Omental fat pad (tissue), 3 donors: ENCODE measurements at regions not wholly inside any gene's neighbourhood (a gene's known extent, or its start where the extent isn't known, plus 50 kb on each side); places are given as distances from the start of the nearest gene placed in this dataset.

ENCODE experiments used
- ATAC-seq: fragments of 150-250 bp; one replicate; pipeline ENCODE4 v1.9.1; 2016; ENCODE audit warnings: mild to moderate bottlenecking, moderate library complexity; ENCODE audit not compliant: low FRiP score
- DNase-seq: peaks from one replicate; pipeline ENCODE4 v3.0.0-alpha.2; 2019; ENCODE audit warnings: low spot score
- CTCF ChIP-seq, 3 donors: fragments of 450-650 bp; IDR thresholded peaks; one replicate each; pipeline ENCODE4 v1.5.1; 2016 to 2017; ENCODE audit warnings: antibody characterized with exemption in 3 of 3, mild to moderate bottlenecking in 3 of 3, moderate library complexity in 2 of 3

- ATAC-seq (no peak), DNase-seq (no peak)
- TF ChIP-seq CTCF (IDR thresholded peaks at IDR 0.05) = no peak
These were observed 470.8 kb upstream of the SLIT2 start for GRCh38 chr4:19780871-19781270.

- no peak for TF ChIP-seq CTCF (IDR thresholded peaks at IDR 0.05)
- DNase-seq (no peak), ATAC-seq (no peak)
These were observed 474.8 kb upstream of the SLIT2 start for GRCh38 chr4:19776929-19777328.

GRCh38 chr4:19776021-19776459, 475.7 kb upstream of the SLIT2 start:
- DNase-seq (no peak), ATAC-seq (no peak)
- TF ChIP-seq CTCF (IDR thresholded peaks at IDR 0.05) = no peak

GRCh38 chr4:19774690-19775256, 476.9 kb upstream of the SLIT2 start:
- ATAC-seq = no peak
- TF ChIP-seq CTCF (IDR thresholded peaks at IDR 0.05) = no peak
- no peak for DNase-seq

- TF ChIP-seq CTCF (IDR thresholded peaks at IDR 0.05) = no peak
- DNase-seq (no peak), ATAC-seq (no peak)
These were observed 479.1 kb upstream of the SLIT2 start for GRCh38 chr4:19772581-19772980.

- ATAC-seq (no peak), DNase-seq (no peak)
- no peak for TF ChIP-seq CTCF (IDR thresholded peaks at IDR 0.05)
These were observed 495.0 kb upstream of the SLIT2 start for GRCh38 chr4:19756661-19757060.

- no peak for TF ChIP-seq CTCF (IDR thresholded peaks at IDR 0.05)
- no peak for ATAC-seq
- no peak for DNase-seq
These were observed 499.1 kb upstream of the SLIT2 start for GRCh38 chr4:19752599-19752998.
